HepG2 (cell line): ENCODE measurements at regions not wholly inside any gene's neighbourhood (a gene's known extent, or its start where the extent isn't known, plus 50 kb on each side); places are given as distances from the start of the nearest gene placed in this dataset.

Source experiments
- ATAC-seq: fragments of 200-7000 bp; cut with Tn5 transposase; 3 replicates; pipeline ENCODE4 v1.9.1; 2020; ENCODE audit warnings: mild to moderate bottlenecking, moderate library complexity
- BruUV-seq: library from RNA; stranded (reverse); fragments of 400-500 nt; replicated peaks from 2 replicates; lab custom pipeline; 2021; lab: Mats Ljungman, UMichigan
- CTCF ChIA-PET: fragments of 300-600 bp; formaldehyde crosslinking; extraction: SDS; loops from one replicate; lab custom pipeline; 2021; ENCODE audit warnings: low total read pairs, inconsistent platforms, low intra/inter-chr PET ratio; lab: Yijun Ruan, JAX
- POLR2A ChIA-PET: fragments of 350-600 bp; sonication (Branson Sonifier 250); formaldehyde crosslinking; loops from one replicate; lab custom pipeline; 2020; ENCODE audit warnings: antibody characterized with exemption, inconsistent platforms; lab: Yijun Ruan, JAX
- DNase-seq: peaks from one replicate; pipeline ENCODE4 v3.0.0-alpha.2; 2015; ENCODE audit warnings: low spot score
- FAIRE-seq: peaks from 3 replicates; lab custom pipeline; 2011; peaks lifted over from hg19 to GRCh38; lab: Jason Lieb, UNC
- H2AFZ ChIP-seq: one replicate; pipeline ENCODE4 v1.6.1; 2011; ENCODE audit warnings: low read length, inconsistent platforms
- H3K27ac ChIP-seq: fragments of 300-600 bp; 3 replicates; pipeline ENCODE4 v1.8.0; 2011; ENCODE audit warnings: mixed run types, mild to moderate bottlenecking, mixed read lengths, low read length, inconsistent platforms; ENCODE audit not compliant: insufficient read depth; ENCODE audit errors: extremely low read length
- H3K27me3 ChIP-seq, 2 experiments: fragments of 200-600 bp in 1 of 2; 2 replicates in 1 of 2; 3 replicates in 1 of 2; pipeline versions ENCODE4 v1.6.0 to v1.8.0; 2011; ENCODE audit warnings: low read length in 2 of 2, mild to moderate bottlenecking in 2 of 2, moderate library complexity in 2 of 2, inconsistent platforms in 1 of 2; ENCODE audit not compliant: insufficient read depth in 2 of 2, control insufficient read depth in 1 of 2
- H3K36me3 ChIP-seq, 2 experiments: fragments of 200-600 bp in 1 of 2; replicated peaks in 1 of 2; 2 replicates in 1 of 2; 3 replicates in 1 of 2; pipeline versions ENCODE4 v1.5.1 to v1.8.0; 2011; ENCODE audit warnings: low read length in 2 of 2, inconsistent platforms in 1 of 2; ENCODE audit not compliant: insufficient read depth in 2 of 2, control insufficient read depth in 1 of 2
- H3K4me1 ChIP-seq: 2 replicates; pipeline ENCODE4 v1.5.1; 2012; ENCODE audit warnings: low read length, inconsistent platforms; ENCODE audit not compliant: insufficient read depth
- H3K4me2 ChIP-seq: 2 replicates; pipeline ENCODE4 v1.6.0; 2011; ENCODE audit warnings: low read depth, low read length, inconsistent platforms
- H3K4me3 ChIP-seq, 3 experiments: fragments of 200-600 bp in 1 of 3; sonication (generic), shearing (Covaris generic) in 1 of 3; replicated peaks in 1 of 3; 2 replicates each; pipeline ENCODE4 v1.5.1; 2011 to 2016; ENCODE audit warnings: low read length in 3 of 3, inconsistent platforms in 2 of 3, low read depth in 2 of 3, mild to moderate bottlenecking in 2 of 3, control low read depth in 1 of 3, mixed read lengths in 1 of 3; ENCODE audit not compliant: insufficient read depth in 1 of 3
- H3K79me2 ChIP-seq: one replicate; pipeline ENCODE4 v1.6.1; 2011; ENCODE audit warnings: low read length, inconsistent platforms; ENCODE audit not compliant: insufficient read depth
- H3K9ac ChIP-seq: 2 replicates; pipeline ENCODE4 v1.6.0; 2011; ENCODE audit warnings: mild to moderate bottlenecking, low read depth, low read length, inconsistent platforms; ENCODE audit not compliant: insufficient read depth
- H3K9me3 ChIP-seq: 2 replicates; pipeline ENCODE4 v1.5.1; 2012; ENCODE audit warnings: mild to moderate bottlenecking, low read length
- H4K20me1 ChIP-seq: 2 replicates; pipeline ENCODE4 v1.6.0; 2011; ENCODE audit warnings: inconsistent platforms, mild to moderate bottlenecking, low read length, moderate library complexity; ENCODE audit not compliant: insufficient read depth
- ELF3 ChIP-seq: IDR thresholded peaks from 2 replicates; pipeline ENCODE4 v1.6.1; 2016; ENCODE audit warnings: missing genetic modification reagents, missing compliant biosample characterization
- RAD51 ChIP-seq: fragments of 450-650 bp; IDR thresholded peaks from 2 replicates; pipeline ENCODE4 v1.6.1; 2016; ENCODE audit warnings: borderline replicate concordance
- TRIM22 ChIP-seq: fragments of 450-650 bp; IDR thresholded peaks from 2 replicates; pipeline ENCODE4 v1.6.1; 2017
- USF2 ChIP-seq, 2 experiments: sonication (generic) in 1 of 2; formaldehyde crosslinking in 1 of 2; IDR thresholded peaks; 2 replicates each; pipeline versions ENCODE4 v1.5.1 to v1.6.1; 2011 to 2020; ENCODE audit warnings: borderline replicate concordance in 1 of 2, low read depth in 1 of 2, low read length in 1 of 2, mild to moderate bottlenecking in 1 of 2, missing genetic modification reagents in 1 of 2, moderate library complexity in 1 of 2
- ZNF839 ChIP-seq: sonication (generic); formaldehyde crosslinking; IDR thresholded peaks from 2 replicates; pipeline ENCODE4 v1.4.0; 2020; ENCODE audit warnings: missing genetic modification reagents, mild to moderate bottlenecking, borderline replicate concordance
- WGBS: methylation state at CpG from one replicate; pipeline ENCODE4 v1.1.6; 2017; ENCODE audit warnings: low lambda C conversion rate; 5-methylcytosine and 5-hydroxymethylcytosine counted together
- in situ Hi-C: cut with HindIII; loops from 2 replicates; pipeline ENCODE4 v1.10.0; 2017; ENCODE audit warnings: low pct_unique_long_range_greater_than_20kb; ENCODE audit not compliant: extremely low pct_ligation_motif_present
- intact Hi-C: fragments of 100-400 bp; cut with micrococcal nuclease; formaldehyde crosslinking; loops from one replicate; pipeline ENCODE4 v1.10.0; 2022; ENCODE audit not compliant: unreplicated experiment

GRCh38 chr16:54744998-54745397 is 185.7 kb upstream of the IRX5 start:
- POLR2A ChIA-PET = no interaction called here
- no peak for ATAC-seq
- intact Hi-C loops = no loop called here

More at GRCh38 chr16:54744998-54745397, 185.7 kb upstream of the IRX5 start:
- CTCF ChIA-PET = no interaction called here
- no peak overlapping the region for H2AFZ ChIP-seq
- no peak for DNase-seq
- no peaks in the 10 kb centered on the region for H4K20me1 ChIP-seq
- no peaks in the 10 kb centered on the region for H3K36me3 ChIP-seq
- H3K9me3 ChIP-seq = no peaks in the 10 kb centered on the region
- no peak overlapping the region for H3K27ac ChIP-seq
- no peak for TF ChIP-seq ZNF839 (CRISPR knock-in tag)
- no peak for TF ChIP-seq TRIM22
- peak; percentile 88; the same call in 1 of the 2 replicates for TF ChIP-seq RAD51
- no peak for TF ChIP-seq ELF3 (CRISPR knock-in tag)
- TF ChIP-seq USF2 (IDR thresholded peaks at IDR 0.05; ENCODE audit: low read depth, low read length) = peak; percentile 60; the same call in 1 of the 2 replicates
- no peak for TF ChIP-seq USF2 (CRISPR knock-in tag; IDR thresholded peaks at IDR 0.05; ENCODE audit: borderline replicate concordance)
- TF ChIP-seq, all 625 proteins: peak for 2
- WGBS = 59% methylated on average over 6 of the region's 6 CpGs
- Histone ChIP-seq H3K4me1 (no peaks in the 10 kb centered on the region), H3K27me3 (no peaks in the 10 kb centered on the region), H3K9ac (no peak overlapping the region), H3K79me2 (no peaks in the 10 kb centered on the region), H3K4me2 (no peak overlapping the region), H3K4me3 (no peak overlapping the region)
- FAIRE-seq = no peak
- no TSS peak for BruUV-seq
- in situ Hi-C loops = no loop called here
